NK-92 treated with Interleukin-12 subunit alpha and Interleukin-12 subunit beta, amount 100 ng/mL, for 24 hours (cell line): ENCODE measurements at regions not wholly inside any gene's neighbourhood (a gene's known extent, or its start where the extent isn't known, plus 50 kb on each side); places are given as distances from the start of the nearest gene placed in this dataset.

Source experiments
- DNase-seq: peaks from one replicate; lab custom pipeline; 2025; lab: John Stamatoyannopoulos, UW

GRCh38 chr10:3237530-3237929, 64.9 kb upstream of the PITRM1 start:
- DNase-seq = no peak

GRCh38 chr10:3236644-3237404, 64.2 kb upstream of the PITRM1 start:
- no peak for DNase-seq

- no peak for DNase-seq
Measured at GRCh38 chr10:3235996-3236510, 63.5 kb upstream of the PITRM1 start.

GRCh38 chr10:3235395-3235794, 62.8 kb upstream of the PITRM1 start:
- no peak for DNase-seq

GRCh38 chr10:3233486-3233990, 61.0 kb upstream of the PITRM1 start:
- DNase-seq = no peak

- no peak for DNase-seq
Measured at GRCh38 chr10:3231951-3232730, 59.6 kb upstream of the PITRM1 start.

- no peak for DNase-seq
Measured at GRCh38 chr10:3229815-3230214, 57.2 kb upstream of the PITRM1 start.

GRCh38 chr10:3228629-3228945, 56.0 kb upstream of the PITRM1 start:
- DNase-seq = no peak

GRCh38 chr10:3226960-3227744, 54.6 kb upstream of the PITRM1 start:
- DNase-seq = no peak

- no peak for DNase-seq
Measured at GRCh38 chr10:3225561-3225960, 53.0 kb upstream of the PITRM1 start.

GRCh38 chr10:3224241-3224640, 51.7 kb upstream of the PITRM1 start:
- no peak for DNase-seq

- DNase-seq = no peak
Measured at GRCh38 chr10:3222626-3223025, 50.0 kb upstream of the PITRM1 start.
